Fibroblast of peridontal ligament (primary cell): ENCODE measurements at regions not wholly inside any gene's neighbourhood (a gene's known extent, or its start where the extent isn't known, plus 50 kb on each side); places are given as distances from the start of the nearest gene placed in this dataset.

Experiments
- DNase-seq: peaks from one replicate; pipeline ENCODE4 v3.0.0-alpha.2; 2010; ENCODE audit errors: extremely low read depth

DNA sequence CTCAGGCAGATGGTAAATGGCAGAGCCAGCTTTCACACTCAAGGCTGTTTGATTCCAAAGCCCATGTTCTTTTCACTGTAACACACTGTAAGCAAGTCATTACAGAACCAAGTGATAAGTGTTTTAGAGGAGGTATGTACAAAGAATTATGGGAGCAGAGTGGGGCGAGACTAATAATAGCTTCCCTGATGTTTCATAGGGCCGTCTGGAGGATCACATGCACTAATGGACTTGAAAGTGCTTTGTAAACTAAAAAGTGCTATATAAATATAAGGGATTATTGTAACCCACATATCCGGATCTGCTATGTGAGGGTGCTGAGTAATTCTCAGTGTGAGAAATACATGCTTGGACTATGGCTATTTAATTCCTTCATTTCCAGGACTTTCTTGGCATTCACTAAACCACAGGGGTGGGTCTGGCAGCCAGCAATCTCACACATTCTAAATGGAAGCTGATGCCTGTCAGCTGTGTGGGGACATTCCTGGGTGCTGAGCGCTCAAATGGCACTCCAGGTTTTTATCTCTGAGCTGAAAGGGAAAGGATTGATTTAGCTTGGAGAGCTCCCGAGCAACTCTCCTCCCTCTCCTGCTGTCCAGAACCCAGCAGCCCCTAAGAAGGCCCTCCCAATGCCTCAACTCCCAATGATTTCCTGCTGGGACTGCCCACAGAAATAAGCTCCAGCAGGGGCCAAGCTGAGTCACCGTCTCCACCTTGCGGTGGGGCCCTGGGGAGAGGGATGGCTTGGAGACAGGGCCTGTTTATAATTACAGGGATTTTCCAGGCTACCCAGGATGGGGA lies 222.8 kb downstream of the SOX11 start:
- no peak for DNase-seq

DNA sequence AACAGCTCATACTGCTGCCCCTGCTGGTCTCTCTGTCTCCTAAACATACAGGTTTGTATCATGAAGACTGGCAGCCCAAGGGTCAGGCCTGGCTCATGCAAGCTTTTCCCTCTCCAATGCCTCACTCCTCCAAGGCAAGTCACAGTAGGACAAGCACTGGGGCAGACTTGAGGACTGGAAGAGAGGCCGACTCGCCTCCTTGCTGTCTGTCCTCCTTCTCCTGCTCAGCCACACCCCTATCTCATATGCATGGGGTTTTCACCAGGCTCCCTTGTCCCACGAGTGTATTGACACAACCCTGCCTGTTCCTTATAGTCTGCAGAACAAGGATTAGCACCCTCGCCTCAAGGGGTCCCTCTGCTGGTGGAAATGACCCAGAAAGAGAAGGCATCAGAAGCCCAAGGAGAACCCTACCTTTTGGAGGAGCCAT lies 223.7 kb downstream of the SOX11 start:
- DNase-seq, result no peak

- no peak for DNase-seq
Observed at GRCh38 chr2:5921081-5921642, 229.0 kb downstream of the SOX11 start.

GRCh38 chr2:5923957-5924945 lies 232.1 kb downstream of the SOX11 start:
- DNase-seq, result no peak

- DNase-seq, result no peak
Observed at GRCh38 chr2:5925604-5926003, 233.4 kb downstream of the SOX11 start.

GRCh38 chr2:5926871-5927512 lies 234.8 kb downstream of the SOX11 start:
- DNase-seq, result no peak

DNA sequence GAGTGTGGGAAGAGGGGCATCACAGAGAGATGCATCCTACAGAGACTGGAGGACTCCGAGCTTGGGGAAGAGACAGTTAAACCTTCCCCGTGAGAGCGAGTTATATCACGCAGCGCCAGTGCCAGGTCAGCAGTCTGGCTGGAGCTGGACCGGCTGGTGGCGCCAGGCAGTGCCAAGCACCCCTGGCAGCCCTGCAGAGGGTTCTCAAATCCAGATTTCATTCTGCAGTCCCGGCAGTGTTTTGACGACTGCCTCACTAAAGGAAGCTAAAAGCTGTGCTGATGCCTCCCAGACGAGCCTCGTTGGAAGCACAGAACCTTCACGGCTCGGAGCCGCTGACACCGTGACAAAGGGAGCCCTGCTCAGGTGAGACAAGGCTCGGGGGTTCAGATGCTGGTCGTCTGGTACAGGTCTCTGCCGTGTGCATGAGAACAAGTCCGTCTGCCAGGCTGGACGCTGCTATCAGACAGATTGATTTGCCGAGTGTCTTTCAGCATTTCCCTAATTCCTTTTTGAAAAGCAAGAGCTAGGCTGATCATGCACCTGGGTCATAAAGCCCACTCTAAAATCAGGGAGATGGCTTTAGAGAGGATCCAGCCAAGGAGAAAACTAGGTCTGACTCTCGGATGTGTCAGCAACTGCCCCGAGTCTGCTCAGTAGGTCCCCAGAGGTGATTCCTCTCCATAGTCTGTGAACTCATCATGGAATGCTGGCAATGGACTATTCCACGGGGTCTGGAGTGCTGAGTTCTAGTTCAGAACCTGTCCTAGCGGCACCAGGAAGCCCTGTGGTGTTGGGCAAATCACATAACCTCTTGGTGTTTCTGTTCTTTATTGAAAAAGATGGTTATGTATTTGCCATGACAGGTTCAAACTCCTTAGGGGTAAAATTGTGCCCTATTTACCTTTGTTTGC lies 240.6 kb downstream of the SOX11 start:
- no peak for DNase-seq

DNA sequence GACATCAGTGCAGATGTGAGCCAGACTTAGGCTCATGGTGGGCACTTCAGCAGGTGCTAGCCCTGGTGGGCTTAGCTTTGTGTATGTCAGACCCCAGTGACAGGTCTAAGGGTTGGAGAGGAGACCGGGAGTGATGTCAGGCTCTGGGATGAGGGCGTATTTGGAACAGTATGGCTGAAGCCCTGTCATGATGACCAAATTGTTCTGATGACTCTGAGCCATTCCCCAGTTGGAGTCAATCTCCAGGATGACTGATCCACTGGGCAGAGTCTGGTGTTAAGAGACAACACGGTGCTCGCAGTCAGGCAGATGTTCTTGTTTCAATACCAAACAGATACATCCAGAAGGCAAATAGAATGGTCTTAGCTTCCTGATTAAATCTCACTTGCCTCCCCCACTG lies 241.5 kb downstream of the SOX11 start:
- DNase-seq, result no peak

DNA sequence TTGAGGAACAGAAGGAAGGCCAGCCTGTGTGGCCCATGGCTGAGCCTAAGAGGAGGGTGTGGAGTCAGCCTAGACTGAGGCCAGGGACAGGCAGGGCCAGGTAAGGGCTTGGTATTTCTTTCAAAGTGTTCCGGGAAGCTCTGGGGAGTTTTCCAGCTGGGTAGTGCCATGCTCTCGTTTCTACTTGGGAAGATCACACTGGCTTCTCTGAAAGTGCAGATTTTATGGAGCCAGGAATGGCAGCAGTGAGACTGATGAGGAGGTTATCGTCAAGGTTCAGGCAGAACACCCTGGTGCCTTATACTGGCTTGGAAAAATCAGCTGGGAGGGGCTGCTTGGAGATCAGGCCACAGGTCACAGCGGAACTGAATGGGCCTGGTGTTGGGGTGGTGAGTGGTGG lies 245.1 kb downstream of the SOX11 start:
- no peak for DNase-seq

GRCh38 chr2:5937851-5938565 lies 245.8 kb downstream of the SOX11 start:
- no peak for DNase-seq

DNA sequence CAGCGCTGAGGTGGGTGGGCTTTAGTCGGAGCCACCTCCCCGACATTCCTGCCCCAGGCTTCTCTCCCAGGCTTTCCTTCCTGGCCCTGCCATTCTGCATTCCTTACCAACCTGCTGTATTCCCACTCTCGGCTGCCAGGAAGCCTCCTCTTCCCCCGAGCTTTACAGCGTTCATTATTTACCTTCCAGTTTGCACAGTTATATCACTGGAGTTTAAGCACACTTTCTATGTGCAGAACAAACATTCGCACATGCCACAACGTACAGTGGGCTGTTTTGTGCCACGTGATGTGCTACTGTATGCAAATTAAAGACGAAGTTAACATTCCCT lies 246.3 kb downstream of the SOX11 start:
- no peak for DNase-seq

DNA sequence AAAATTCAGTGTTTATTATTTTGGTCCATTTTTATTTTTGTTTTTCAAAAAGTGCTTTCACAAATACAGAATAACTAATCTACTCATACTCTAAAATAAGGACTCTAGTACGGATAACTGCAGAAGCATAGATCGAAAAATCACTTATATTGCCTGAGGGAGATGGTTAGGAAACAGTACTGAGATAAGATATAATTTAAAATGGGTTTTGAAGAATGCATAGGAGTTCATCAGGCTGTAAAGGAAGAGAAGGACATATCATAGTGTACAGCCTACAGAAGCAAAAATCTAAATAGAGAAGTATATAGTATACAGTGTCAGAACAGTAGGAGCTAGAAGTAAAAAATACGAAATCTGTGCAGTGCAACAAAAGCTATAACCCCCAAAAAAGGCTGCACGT lies 247.4 kb downstream of the SOX11 start:
- no peak for DNase-seq

GRCh38 chr2:5940596-5941535 lies 248.7 kb downstream of the SOX11 start:
- no peak for DNase-seq

DNA sequence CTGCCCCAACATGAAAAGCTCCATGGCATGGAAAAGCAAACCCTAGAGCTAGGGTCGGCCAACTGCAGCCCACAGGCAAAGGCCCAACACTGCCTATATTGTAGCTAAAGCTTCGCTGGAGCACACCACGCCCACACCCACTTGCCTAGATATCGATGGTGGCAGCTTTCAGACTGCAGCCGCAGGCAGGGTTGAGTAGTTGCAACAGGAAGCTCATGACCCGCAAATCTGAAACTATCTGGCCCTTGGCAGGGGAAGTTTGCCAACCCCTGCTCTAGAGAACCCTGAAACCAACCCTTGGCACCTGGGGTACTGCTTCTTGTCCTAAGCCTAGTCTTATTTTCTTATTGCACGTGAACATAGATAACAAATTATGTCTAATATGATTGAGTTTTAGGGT lies 250.0 kb downstream of the SOX11 start:
- no peak for DNase-seq

GRCh38 chr2:5945742-5946141 lies 253.6 kb downstream of the SOX11 start:
- DNase-seq, result no peak

DNA sequence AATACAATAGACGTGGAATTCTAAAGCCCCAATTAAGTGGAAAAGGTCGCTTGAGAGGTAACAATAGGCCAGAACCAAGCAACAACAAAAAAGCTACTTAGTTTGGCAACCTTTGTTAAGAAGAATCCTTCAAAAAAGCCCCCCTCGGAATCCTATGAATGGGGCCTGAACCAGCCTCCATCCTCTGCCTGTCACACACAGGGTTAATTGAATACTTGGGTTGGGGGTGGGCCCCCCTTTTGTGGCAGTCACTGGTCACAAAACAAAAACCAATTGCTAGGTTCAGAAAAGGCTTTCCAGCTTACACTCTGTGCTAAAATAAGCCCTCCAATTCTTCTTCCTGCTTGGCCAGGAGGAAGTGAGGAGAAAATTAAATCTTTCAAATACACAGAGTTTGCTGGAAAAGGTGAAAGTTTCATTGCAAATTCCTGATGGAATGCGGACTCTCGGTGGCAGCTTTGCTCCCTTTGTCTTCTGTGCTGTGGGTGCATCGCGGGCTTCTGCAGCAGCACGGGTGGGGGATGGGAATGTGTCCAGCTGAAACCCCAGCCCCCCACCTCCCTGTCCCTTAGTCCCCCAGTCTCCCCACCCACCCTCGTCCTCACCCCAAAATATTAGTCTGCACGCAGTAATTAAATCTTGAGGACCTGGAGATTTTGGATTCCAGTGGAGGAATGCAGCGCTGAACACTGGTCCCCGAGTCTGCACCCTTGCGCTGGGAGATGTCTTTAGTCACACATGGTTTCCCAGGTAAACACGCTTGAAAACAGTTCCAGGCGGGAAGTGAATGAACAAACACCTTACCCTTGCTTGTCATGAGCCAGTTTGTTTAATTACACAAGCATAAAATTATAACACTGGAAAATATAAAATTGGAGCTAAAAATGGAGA lies 254.3 kb downstream of the SOX11 start:
- DNase-seq, result no peak

GRCh38 chr2:5950736-5951135 lies 258.6 kb downstream of the SOX11 start:
- DNase-seq, result no peak

DNA sequence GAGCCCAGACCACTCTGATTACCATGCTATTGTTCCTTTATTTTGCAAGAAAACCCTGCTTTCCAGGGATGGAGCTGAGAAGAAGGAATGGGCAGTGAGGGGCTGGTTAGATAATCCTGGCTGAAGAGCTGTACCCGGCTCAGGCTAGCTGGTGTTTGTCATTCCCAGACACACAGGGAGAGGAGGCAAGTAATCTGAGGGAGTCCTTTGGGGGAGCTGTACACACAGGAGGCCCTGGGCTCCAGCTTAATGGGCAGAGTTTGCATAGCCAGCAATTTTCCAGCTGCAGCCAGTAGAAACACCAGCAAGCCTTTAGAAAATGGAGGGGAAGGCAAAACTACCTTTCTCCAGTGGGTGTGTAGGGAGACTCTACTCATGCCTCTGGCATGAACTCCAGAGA lies 259.3 kb downstream of the SOX11 start:
- no peak for DNase-seq
